ENCODE measurements at regions not wholly inside any gene's neighbourhood (a gene's known extent, or its start where the extent isn't known, plus 50 kb on each side); places are given as distances from the start of the nearest gene placed in this dataset.

GRCh38 chr5:58073243-58073642 lies 386.6 kb downstream of the PLK2 start:
- ChIA-PET CTCF (no interaction called here), POLR2A (ENCODE audit: unreplicated experiment) (no interaction called here)
- Histone ChIP-seq H3K4me1 (ENCODE audit: insufficient read depth, low read length) (peaks cover 34% of the 10 kb centered on the region), H3K27ac (ENCODE audit: low read length) (no peak overlapping the region), H3K4me2 (ENCODE audit: low read length) (no peak overlapping the region), H3K27me3 (ENCODE audit: low read length) (no peaks in the 10 kb centered on the region), H3K4me3 (ENCODE audit: low read length) (no peak overlapping the region), H3F3A (ENCODE audit: low read length, unreplicated experiment) (no peaks in the 10 kb centered on the region), H4K20me1 (ENCODE audit: low read length) (no peaks in the 10 kb centered on the region), H3K36me3 (ENCODE audit: low read depth, low read length) (no peaks in the 10 kb centered on the region), H3K9ac (ENCODE audit: low read length) (no peak overlapping the region), H3K79me2 (ENCODE audit: low read length) (no peaks in the 10 kb centered on the region), H3K9me2 (replicated peaks; ENCODE audit: low read length) (no peaks in the 10 kb centered on the region), H3K9me3 (ENCODE audit: low read length) (no peaks in the 10 kb centered on the region), H2AFZ (ENCODE audit: low read length) (no peak overlapping the region)
- BruUV-seq (replicated peaks): no TSS peak
- TF ChIP-seq EZH2 (IDR thresholded peaks at IDR 0.05; ENCODE audit: low read length, unreplicated experiment) (no peak), EZH2phosphoT487 (IDR thresholded peaks at IDR 0.05; ENCODE audit: borderline replicate concordance, low read length) (no peak)
- TF ChIP-seq, protein P1, sequence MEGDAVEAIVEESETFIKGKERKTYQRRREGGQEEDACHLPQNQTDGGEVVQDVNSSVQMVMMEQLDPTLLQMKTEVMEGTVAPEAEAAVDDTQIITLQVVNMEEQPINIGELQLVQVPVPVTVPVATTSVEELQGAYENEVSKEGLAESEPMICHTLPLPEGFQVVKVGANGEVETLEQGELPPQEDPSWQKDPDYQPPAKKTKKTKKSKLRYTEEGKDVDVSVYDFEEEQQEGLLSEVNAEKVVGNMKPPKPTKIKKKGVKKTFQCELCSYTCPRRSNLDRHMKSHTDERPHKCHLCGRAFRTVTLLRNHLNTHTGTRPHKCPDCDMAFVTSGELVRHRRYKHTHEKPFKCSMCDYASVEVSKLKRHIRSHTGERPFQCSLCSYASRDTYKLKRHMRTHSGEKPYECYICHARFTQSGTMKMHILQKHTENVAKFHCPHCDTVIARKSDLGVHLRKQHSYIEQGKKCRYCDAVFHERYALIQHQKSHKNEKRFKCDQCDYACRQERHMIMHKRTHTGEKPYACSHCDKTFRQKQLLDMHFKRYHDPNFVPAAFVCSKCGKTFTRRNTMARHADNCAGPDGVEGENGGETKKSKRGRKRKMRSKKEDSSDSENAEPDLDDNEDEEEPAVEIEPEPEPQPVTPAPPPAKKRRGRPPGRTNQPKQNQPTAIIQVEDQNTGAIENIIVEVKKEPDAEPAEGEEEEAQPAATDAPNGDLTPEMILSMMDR (conservative IDR thresholded peaks at IDR 0.05; ENCODE audit: low read depth, low read length): no peak
- ATAC-seq (no peak), DNase-seq (no peak)
- intact Hi-C loops (cut with micrococcal nuclease): loop anchor here (5.0 kb wide), 4 partner anchors 114 to 389 kb away; partner anchors contain the start of gene PLK2

- no peak for ATAC-seq
- intact Hi-C loops (cut with micrococcal nuclease): loop anchor here (5.0 kb wide), 4 partner anchors 115 to 390 kb away; partner anchors contain the start of gene PLK2
- no peak overlapping the region for H2AFZ ChIP-seq (ENCODE audit: low read length)
Measured at GRCh38 chr5:58072300-58072965, 387.5 kb downstream of the PLK2 start.

DNA sequence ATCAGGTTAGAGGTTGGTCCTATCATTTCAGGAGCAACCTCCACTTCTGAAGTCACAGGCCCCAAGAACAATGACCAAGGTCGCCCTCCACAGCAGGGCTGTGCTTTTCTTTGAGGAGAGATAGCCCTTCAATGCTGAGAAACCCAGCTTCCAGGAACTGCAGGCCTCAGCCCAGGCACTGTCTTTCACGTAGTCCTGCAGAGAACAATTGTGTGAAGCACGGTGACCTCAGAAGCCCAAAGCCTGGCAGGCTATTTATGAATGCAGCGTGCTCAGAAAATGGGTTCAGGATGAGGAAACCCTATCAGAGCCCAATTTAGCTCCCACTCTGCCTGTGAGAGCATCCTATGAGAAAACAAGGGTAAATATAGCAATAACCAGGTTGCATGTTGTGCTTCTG lies 388.3 kb downstream of the PLK2 start:
- H3K4me1 ChIP-seq (ENCODE audit: insufficient read depth, low read length): peaks cover 33% of the 10 kb centered on the region
- ChIA-PET POLR2A (ENCODE audit: unreplicated experiment) (no interaction called here), CTCF (no interaction called here)
- TF ChIP-seq EZH2phosphoT487 (IDR thresholded peaks at IDR 0.05; ENCODE audit: borderline replicate concordance, low read length): no peak
- TF ChIP-seq, protein P1 (conservative IDR thresholded peaks at IDR 0.05; ENCODE audit: low read depth, low read length): no peak
- TF ChIP-seq EZH2 (IDR thresholded peaks at IDR 0.05; ENCODE audit: low read length, unreplicated experiment): no peak
- no peaks in the 10 kb centered on the region for H3K9me2 ChIP-seq (replicated peaks; ENCODE audit: low read length)
- BruUV-seq (replicated peaks): no TSS peak
- DNase-seq (no peak), ATAC-seq (no peak)
- H3K4me2 ChIP-seq (ENCODE audit: low read length): no peak overlapping the region
- H3K79me2 ChIP-seq (ENCODE audit: low read length): no peaks in the 10 kb centered on the region
- H4K20me1 ChIP-seq (ENCODE audit: low read length): no peaks in the 10 kb centered on the region
- no peak overlapping the region for H3K4me3 ChIP-seq (ENCODE audit: low read length)
- H2AFZ ChIP-seq (ENCODE audit: low read length): no peak overlapping the region
- H3K9ac ChIP-seq (ENCODE audit: low read length): no peak overlapping the region
- H3K27me3 ChIP-seq (ENCODE audit: low read length): no peaks in the 10 kb centered on the region
- no peak overlapping the region for H3K27ac ChIP-seq (ENCODE audit: low read length)
- no peaks in the 10 kb centered on the region for H3K36me3 ChIP-seq (ENCODE audit: low read depth, low read length)
- H3K9me3 ChIP-seq (ENCODE audit: low read length): no peaks in the 10 kb centered on the region
- intact Hi-C loops (cut with micrococcal nuclease): loop anchor here (2.0 to 5.0 kb wide), 5 partner anchors 65 to 391 kb away; partner anchors contain the start of gene PLK2
- no peaks in the 10 kb centered on the region for H3F3A ChIP-seq (ENCODE audit: low read length, unreplicated experiment)

More at GRCh38 chr5:58072300-58072965, 387.5 kb downstream of the PLK2 start:
- no TSS peak for BruUV-seq (replicated peaks)
- Histone ChIP-seq H3K9me2 (replicated peaks; ENCODE audit: low read length) (no peaks in the 10 kb centered on the region), H3K4me2 (ENCODE audit: low read length) (no peak overlapping the region), H3F3A (ENCODE audit: low read length, unreplicated experiment) (no peaks in the 10 kb centered on the region), H4K20me1 (ENCODE audit: low read length) (no peaks in the 10 kb centered on the region), H3K27me3 (ENCODE audit: low read length) (no peaks in the 10 kb centered on the region), H3K9ac (ENCODE audit: low read length) (no peak overlapping the region), H3K4me3 (ENCODE audit: low read length) (no peak overlapping the region), H3K27ac (ENCODE audit: low read length) (no peak overlapping the region), H3K79me2 (ENCODE audit: low read length) (no peaks in the 10 kb centered on the region), H3K9me3 (ENCODE audit: low read length) (no peaks in the 10 kb centered on the region), H3K4me1 (ENCODE audit: insufficient read depth, low read length) (peaks cover 34% of the 10 kb centered on the region), H3K36me3 (ENCODE audit: low read depth, low read length) (no peaks in the 10 kb centered on the region)
- CTCF ChIA-PET: no interaction called here
- TF ChIP-seq EZH2phosphoT487 (IDR thresholded peaks at IDR 0.05; ENCODE audit: borderline replicate concordance, low read length): no peak
- no peak for TF ChIP-seq EZH2 (IDR thresholded peaks at IDR 0.05; ENCODE audit: low read length, unreplicated experiment)
- TF ChIP-seq, protein P1 (conservative IDR thresholded peaks at IDR 0.05; ENCODE audit: low read depth, low read length): no peak
- POLR2A ChIA-PET (ENCODE audit: unreplicated experiment): no interaction called here
- DNase-seq: no peak

All from PC-3 (cell line).